BE2C (cell line): ENCODE measurements at regions not wholly inside any gene's neighbourhood (a gene's known extent, or its start where the extent isn't known, plus 50 kb on each side); places are given as distances from the start of the nearest gene placed in this dataset.

Experiments used
- DNase-seq: peaks from one replicate; pipeline ENCODE4 v3.0.0-alpha.2; 2020
- H3K27me3 ChIP-seq: fragments of 250-450 bp; sonication (Bioruptor Pico); 2 replicates; pipeline ENCODE4 v1.5.1; 2020; ENCODE audit warnings: mild to moderate bottlenecking
- H3K36me3 ChIP-seq: fragments of 250-450 bp; sonication (Bioruptor Pico); 2 replicates; pipeline ENCODE4 v1.5.1; 2020; ENCODE audit warnings: mild to moderate bottlenecking
- H3K4me1 ChIP-seq: fragments of 250-450 bp; sonication (Bioruptor Pico); 2 replicates; pipeline ENCODE4 v1.5.1; 2020
- H3K4me3 ChIP-seq: 2 replicates; pipeline ENCODE4 v1.5.1; 2011; ENCODE audit warnings: low read depth, low read length
- H3K9me3 ChIP-seq: fragments of 250-450 bp; sonication (Bioruptor Pico); 2 replicates; pipeline ENCODE4 v1.5.1; 2020
- TF ChIP-seq, protein P1 (sequence below): IDR thresholded peaks from 2 replicates; pipeline ENCODE4 v1.5.1; 2012; ENCODE audit warnings: mild to moderate bottlenecking, low read depth, low read length

DNA sequence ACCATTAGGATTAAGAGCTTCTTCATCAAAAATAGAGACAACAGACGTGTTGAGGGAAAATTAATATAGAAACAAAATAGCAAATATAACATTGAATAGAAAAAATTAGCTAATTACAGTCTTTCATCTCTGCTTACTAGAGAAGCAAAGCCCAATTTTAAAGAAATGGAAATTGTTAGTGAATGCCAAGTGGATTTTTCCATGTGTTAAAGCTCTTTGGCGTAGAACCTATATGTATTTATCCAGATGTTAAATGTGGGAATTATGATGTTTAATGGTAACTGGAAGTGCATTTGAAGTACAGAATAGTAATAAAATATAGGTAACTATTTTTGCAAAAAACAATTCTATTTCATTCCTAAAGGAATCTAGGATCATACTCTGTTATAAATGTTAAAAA lies 212.0 kb upstream of the COL3A1 start:
- H3K27me3 ChIP-seq: no peaks in the 10 kb centered on the region
- H3K9me3 ChIP-seq: no peaks in the 10 kb centered on the region
- no peak for DNase-seq
- no peaks in the 10 kb centered on the region for H3K4me1 ChIP-seq
- no peaks in the 10 kb centered on the region for H3K36me3 ChIP-seq
- H3K4me3 ChIP-seq: no peak overlapping the region
- TF ChIP-seq, protein P1, sequence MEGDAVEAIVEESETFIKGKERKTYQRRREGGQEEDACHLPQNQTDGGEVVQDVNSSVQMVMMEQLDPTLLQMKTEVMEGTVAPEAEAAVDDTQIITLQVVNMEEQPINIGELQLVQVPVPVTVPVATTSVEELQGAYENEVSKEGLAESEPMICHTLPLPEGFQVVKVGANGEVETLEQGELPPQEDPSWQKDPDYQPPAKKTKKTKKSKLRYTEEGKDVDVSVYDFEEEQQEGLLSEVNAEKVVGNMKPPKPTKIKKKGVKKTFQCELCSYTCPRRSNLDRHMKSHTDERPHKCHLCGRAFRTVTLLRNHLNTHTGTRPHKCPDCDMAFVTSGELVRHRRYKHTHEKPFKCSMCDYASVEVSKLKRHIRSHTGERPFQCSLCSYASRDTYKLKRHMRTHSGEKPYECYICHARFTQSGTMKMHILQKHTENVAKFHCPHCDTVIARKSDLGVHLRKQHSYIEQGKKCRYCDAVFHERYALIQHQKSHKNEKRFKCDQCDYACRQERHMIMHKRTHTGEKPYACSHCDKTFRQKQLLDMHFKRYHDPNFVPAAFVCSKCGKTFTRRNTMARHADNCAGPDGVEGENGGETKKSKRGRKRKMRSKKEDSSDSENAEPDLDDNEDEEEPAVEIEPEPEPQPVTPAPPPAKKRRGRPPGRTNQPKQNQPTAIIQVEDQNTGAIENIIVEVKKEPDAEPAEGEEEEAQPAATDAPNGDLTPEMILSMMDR: no peak

DNA sequence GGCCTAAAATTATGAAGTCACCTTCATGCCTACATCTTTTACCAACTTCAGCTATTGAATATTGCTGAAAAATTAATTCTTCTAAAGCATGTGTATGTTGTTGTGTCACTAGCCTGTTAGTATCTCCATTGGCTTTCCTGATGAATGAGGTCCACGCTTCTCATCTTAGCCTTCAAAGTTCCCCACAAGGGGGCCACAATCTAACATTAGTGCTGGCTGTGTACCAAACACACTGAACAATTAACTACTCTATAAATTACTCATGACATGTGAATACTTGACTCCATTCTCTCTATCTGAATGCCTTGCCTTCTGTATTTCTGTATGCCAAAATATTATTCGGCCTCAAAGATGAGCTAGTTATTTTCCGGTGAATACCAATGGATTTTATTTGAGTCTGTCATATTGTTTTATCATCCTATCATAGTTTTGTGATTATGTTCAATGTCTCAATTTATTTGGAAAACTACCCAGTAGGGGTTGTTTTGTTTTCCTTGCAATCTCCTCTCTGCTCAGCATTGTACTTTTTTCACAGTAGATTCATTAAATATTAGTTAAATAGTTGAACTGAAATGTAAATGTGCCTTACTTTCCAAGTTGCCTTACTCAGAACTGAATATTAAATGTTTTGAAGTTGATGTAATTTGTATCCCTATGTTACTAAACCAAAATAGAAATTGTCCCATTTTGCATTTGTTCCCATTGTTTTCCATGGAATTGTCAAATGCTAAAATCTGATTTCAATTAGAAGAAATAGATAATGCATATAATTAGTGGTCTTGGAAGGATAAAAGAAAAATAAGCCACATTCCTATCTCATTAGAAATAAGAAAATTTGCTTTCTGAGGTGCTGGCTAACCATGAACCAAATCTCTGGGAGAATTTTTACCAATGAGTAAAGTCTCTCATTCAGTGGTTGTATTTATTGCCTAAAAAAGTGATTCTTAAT lies 208.4 kb upstream of the COL3A1 start:
- TF ChIP-seq, protein P1: peak; percentile 62
- Histone ChIP-seq H3K36me3 (no peaks in the 10 kb centered on the region), H3K4me1 (no peaks in the 10 kb centered on the region), H3K4me3 (no peak overlapping the region), H3K27me3 (no peaks in the 10 kb centered on the region), H3K9me3 (no peaks in the 10 kb centered on the region)
- peak; percentile 46 for DNase-seq

DNA sequence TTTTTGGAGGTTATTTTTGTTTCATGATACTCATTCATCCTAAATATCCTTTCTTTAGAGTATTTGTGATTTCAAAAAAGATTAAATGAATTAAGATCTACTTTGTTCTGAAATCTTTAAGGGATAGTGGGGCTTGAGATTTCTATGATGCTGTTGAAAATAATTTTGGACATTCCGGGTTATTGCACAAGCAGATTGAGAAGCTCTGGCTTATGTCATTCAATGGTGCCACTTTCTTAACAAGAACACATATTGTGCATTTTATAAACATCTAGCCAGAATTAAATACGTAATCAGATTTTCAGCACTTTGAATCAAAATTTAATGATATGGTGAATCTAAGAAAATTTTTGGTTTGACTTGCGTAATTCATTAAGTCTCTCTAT lies 207.7 kb upstream of the COL3A1 start:
- no peak for DNase-seq

DNA sequence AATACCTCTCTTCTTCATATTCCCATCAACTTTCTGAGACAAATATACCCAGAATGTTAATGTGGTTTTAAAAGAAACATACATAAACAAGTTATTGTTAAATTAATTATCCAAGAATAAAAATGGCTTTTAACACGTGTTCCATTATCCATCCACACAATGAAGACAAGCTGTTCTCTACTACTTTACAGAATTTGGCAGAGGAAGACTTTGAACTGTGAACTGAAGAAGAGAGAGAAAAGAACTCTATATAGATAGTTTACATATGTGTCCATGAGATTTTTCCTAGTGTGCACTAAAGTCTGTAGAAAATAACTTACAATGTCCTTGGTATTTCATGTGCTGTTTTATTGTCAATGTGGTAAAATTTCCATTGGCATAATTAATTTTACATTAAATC lies 207.0 kb upstream of the COL3A1 start:
- H3K9me3 ChIP-seq: no peaks in the 10 kb centered on the region
- TF ChIP-seq, protein P1: no peak
- no peaks in the 10 kb centered on the region for H3K27me3 ChIP-seq
- H3K4me1 ChIP-seq: no peaks in the 10 kb centered on the region
- DNase-seq: no peak
- no peaks in the 10 kb centered on the region for H3K36me3 ChIP-seq
- H3K4me3 ChIP-seq: no peak overlapping the region

More for the DNA sequence above, 207.7 kb upstream of the COL3A1 start:
- no peaks in the 10 kb centered on the region for H3K36me3 ChIP-seq
- H3K4me3 ChIP-seq: no peak overlapping the region
- no peaks in the 10 kb centered on the region for H3K9me3 ChIP-seq
- no peaks in the 10 kb centered on the region for H3K4me1 ChIP-seq
- TF ChIP-seq, protein P1: no peak
- H3K27me3 ChIP-seq: no peaks in the 10 kb centered on the region

DNA sequence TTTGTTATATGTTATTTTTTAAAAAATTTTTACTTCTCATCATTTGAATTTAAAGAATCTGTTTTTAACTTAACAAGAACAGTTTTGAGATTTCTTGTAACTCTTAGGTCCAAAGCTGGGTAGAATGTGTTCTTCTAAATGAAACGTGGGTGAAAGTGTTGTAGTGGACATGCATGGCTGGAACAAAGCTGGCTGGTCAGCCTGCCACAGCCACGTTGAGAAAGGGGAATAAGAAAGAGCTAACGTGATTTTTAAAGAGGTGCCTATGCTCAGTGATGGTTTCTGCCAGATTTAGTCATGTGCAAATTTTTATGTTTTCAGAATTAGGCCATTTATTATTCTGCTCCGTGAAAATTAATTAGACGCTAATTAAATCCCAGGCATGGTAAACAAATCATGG lies 203.9 kb upstream of the COL3A1 start:
- Histone ChIP-seq H3K4me3 (no peak overlapping the region), H3K27me3 (no peaks in the 10 kb centered on the region), H3K9me3 (no peaks in the 10 kb centered on the region), H3K4me1 (no peaks in the 10 kb centered on the region), H3K36me3 (no peaks in the 10 kb centered on the region)
- TF ChIP-seq, protein P1: no peak
- DNase-seq: no peak

DNA sequence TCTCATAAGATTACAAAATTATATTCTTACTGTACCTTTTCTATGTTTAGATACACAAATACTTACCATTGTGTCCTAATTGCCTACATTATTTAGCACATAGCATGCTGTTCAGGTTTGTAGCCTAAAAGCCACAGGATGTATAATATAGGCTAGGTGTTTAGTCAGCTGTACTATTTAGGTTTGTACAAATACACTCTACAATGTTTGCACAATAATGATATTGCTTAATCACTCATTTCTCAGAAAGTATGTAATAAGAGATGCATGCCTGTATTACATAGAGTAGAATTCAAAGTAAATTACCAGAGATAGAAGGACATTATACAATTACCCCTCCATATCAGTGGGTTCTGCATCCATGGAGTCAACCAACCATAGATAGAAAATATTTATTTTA lies 201.1 kb upstream of the COL3A1 start:
- Histone ChIP-seq H3K4me3 (no peak overlapping the region), H3K36me3 (no peaks in the 10 kb centered on the region), H3K27me3 (no peaks in the 10 kb centered on the region), H3K4me1 (no peaks in the 10 kb centered on the region), H3K9me3 (no peaks in the 10 kb centered on the region)
- DNase-seq: no peak
- TF ChIP-seq, protein P1: no peak
